Immature natural killer cell (primary cell): ENCODE measurements at regions not wholly inside any gene's neighbourhood (a gene's known extent, or its start where the extent isn't known, plus 50 kb on each side); places are given as distances from the start of the nearest gene placed in this dataset.
"Not testable (repeated sequence)": the region's sequence is repeated elsewhere in the genome, so short reads cannot be mapped to it uniquely, and the experiment has no call there.

Experiments used
- DNase-seq, 3 donors: peaks; one replicate each; pipeline ENCODE4 v3.0.0; 2022; ENCODE audit warnings: mixed read lengths in 1 of 3
- H3K27ac Mint-ChIP-seq, 6 donors: one replicate each; pipeline ENCODE4 v1.8.0; 2020; ENCODE audit warnings: mixed read lengths in 6 of 6, mild to moderate bottlenecking in 5 of 6, inconsistent platforms in 4 of 6, moderate library complexity in 3 of 6
- H3K27me3 Mint-ChIP-seq, 3 donors: one replicate each; pipeline ENCODE4 v1.8.0; 2020 to 2021; ENCODE audit warnings: low read depth in 3 of 3, mild to moderate bottlenecking in 3 of 3, mixed read lengths in 3 of 3, moderate library complexity in 3 of 3, inconsistent platforms in 1 of 3
- H3K36me3 Mint-ChIP-seq, 3 donors: one replicate each; pipeline ENCODE4 v1.8.0; 2020; ENCODE audit warnings: mixed read lengths in 3 of 3, inconsistent platforms in 2 of 3, mild to moderate bottlenecking in 2 of 3
- H3K4me1 Mint-ChIP-seq, 2 donors: one replicate each; pipeline ENCODE4 v1.8.0; 2020; ENCODE audit warnings: inconsistent platforms in 2 of 2, mild to moderate bottlenecking in 2 of 2, mixed read lengths in 2 of 2, moderate library complexity in 1 of 2
- H3K4me3 Mint-ChIP-seq, 5 donors: one replicate each; pipeline ENCODE4 v1.8.0; 2020; ENCODE audit warnings: mild to moderate bottlenecking in 5 of 5, mixed read lengths in 5 of 5, inconsistent platforms in 3 of 5, moderate library complexity in 3 of 5
- H3K9me3 Mint-ChIP-seq, 6 donors: one replicate each; pipeline ENCODE4 v1.8.0; 2020; ENCODE audit warnings: mild to moderate bottlenecking in 6 of 6, mixed read lengths in 6 of 6, inconsistent platforms in 4 of 6, moderate library complexity in 3 of 6

- no peak for DNase-seq
- H3K27me3 Mint-ChIP-seq = peaks cover 0 to 7% (median 2%) of the 10 kb centered on the region in 3 donors
- peaks cover 79 to 90% of the 10 kb centered on the region in 2 donors for H3K4me1 Mint-ChIP-seq
- peaks cover 0 to 10% (median 4%) of the 10 kb centered on the region in 6 donors for H3K9me3 Mint-ChIP-seq
- H3K27ac Mint-ChIP-seq = peak overlapping the region; percentile 84 to 96 (median 92)
- peak overlapping the region; percentile 55 to 71 (median 67) for H3K4me3 Mint-ChIP-seq
- H3K36me3 Mint-ChIP-seq = peaks cover 3 to 9% (median 4%) of the 10 kb centered on the region in 3 donors
Measured at GRCh38 chr10:7046615-7047014, 364.2 kb downstream of the SFMBT2 start.

GRCh38 chr10:7045891-7046599 is 364.8 kb downstream of the SFMBT2 start:
- Mint-ChIP-seq H3K27ac (peak overlapping the region; percentile 84 to 97 (median 92)), H3K4me3 (peak overlapping the region; percentile 31 to 71 (median 58)), H3K27me3 (peaks cover 0 to 7% (median 2%) of the 10 kb centered on the region in 3 donors), H3K9me3 (peaks cover 0 to 10% (median 4%) of the 10 kb centered on the region in 6 donors), H3K36me3 (peaks cover 4 to 9% (median 6%) of the 10 kb centered on the region in 3 donors), H3K4me1 (peaks cover 81 to 90% of the 10 kb centered on the region in 2 donors)
- peak; percentile 83 to 87 (median 85) for DNase-seq

- peak overlapping the region; percentile 2 to 87 (median 76) for H3K27ac Mint-ChIP-seq
Measured at GRCh38 chr10:7043055-7043653, 367.7 kb downstream of the SFMBT2 start.

GRCh38 chr10:7042419-7043054 is 368.3 kb downstream of the SFMBT2 start:
- H3K4me1 Mint-ChIP-seq = peaks cover 92 to 99% of the 10 kb centered on the region in 2 donors
- peak overlapping the region in 5 of 6 donors; percentile 67 to 86 (median 83) for H3K27ac Mint-ChIP-seq
- H3K9me3 Mint-ChIP-seq = no peaks in the 10 kb centered on the region
- H3K36me3 Mint-ChIP-seq = peaks cover 0 to 10% (median 3%) of the 10 kb centered on the region in 3 donors
- no peak for DNase-seq
- peaks cover 0 to 4% (median 2%) of the 10 kb centered on the region in 3 donors for H3K27me3 Mint-ChIP-seq
- H3K4me3 Mint-ChIP-seq = peak overlapping the region; percentile 38 to 73 (median 56)

More at GRCh38 chr10:7043055-7043653, 367.7 kb downstream of the SFMBT2 start:
- no peak for DNase-seq
- Mint-ChIP-seq H3K4me3 (peak overlapping the region in 4 of 5 donors; percentile 53 to 73 (median 58)), H3K4me1 (peaks cover 94 to 100% of the 10 kb centered on the region in 2 donors), H3K36me3 (peaks cover 0 to 10% (median 3%) of the 10 kb centered on the region in 3 donors), H3K27me3 (peaks cover 0 to 7% (median 2%) of the 10 kb centered on the region in 3 donors), H3K9me3 (no peaks in the 10 kb centered on the region)

GRCh38 chr10:7042000-7042399 is 368.8 kb downstream of the SFMBT2 start:
- DNase-seq = no peak
- peaks cover 0 to 4% (median 2%) of the 10 kb centered on the region in 3 donors for H3K27me3 Mint-ChIP-seq
- peak overlapping the region; percentile 12 to 86 (median 68) for H3K27ac Mint-ChIP-seq
- H3K36me3 Mint-ChIP-seq = peaks cover 0 to 12% (median 3%) of the 10 kb centered on the region in 3 donors
- H3K4me3 Mint-ChIP-seq = peak overlapping the region; percentile 38 to 73 (median 56)
- H3K9me3 Mint-ChIP-seq = no peaks in the 10 kb centered on the region
- H3K4me1 Mint-ChIP-seq = peaks cover 92 to 98% of the 10 kb centered on the region in 2 donors

GRCh38 chr10:7040681-7041080 is 370.2 kb downstream of the SFMBT2 start:
- H3K27ac Mint-ChIP-seq = peak overlapping the region in 5 of 6 donors; percentile 16 to 54 (median 31)
- H3K4me3 Mint-ChIP-seq = peak overlapping the region in 1 of 5 donors; percentile 14
- peaks cover 93% of the 10 kb centered on the region in 2 donors for H3K4me1 Mint-ChIP-seq
- peaks cover 0 to 19% (median 3%) of the 10 kb centered on the region in 3 donors for H3K36me3 Mint-ChIP-seq
- H3K9me3 Mint-ChIP-seq = no peaks in the 10 kb centered on the region
- H3K27me3 Mint-ChIP-seq = no peaks in the 10 kb centered on the region
- no peak for DNase-seq

- Mint-ChIP-seq H3K9me3 (no peaks in the 10 kb centered on the region), H3K4me3 (peak overlapping the region in 1 of 5 donors; percentile 23), H3K27ac (peak overlapping the region in 4 of 6 donors; percentile 23 to 86 (median 57)), H3K27me3 (peaks cover 0 to 2% (median 0%) of the 10 kb centered on the region in 3 donors), H3K4me1 (peaks cover 84 to 95% of the 10 kb centered on the region in 2 donors), H3K36me3 (peaks cover 0 to 19% (median 3%) of the 10 kb centered on the region in 3 donors)
- no peak for DNase-seq
Measured at GRCh38 chr10:7039859-7040258, 371.0 kb downstream of the SFMBT2 start.

- Mint-ChIP-seq H3K9me3 (no peaks in the 10 kb centered on the region), H3K4me1 (peaks cover 84 to 95% of the 10 kb centered on the region in 2 donors), H3K36me3 (peaks cover 0 to 25% (median 9%) of the 10 kb centered on the region in 3 donors), H3K4me3 (no peak overlapping the region), H3K27ac (peak overlapping the region in 2 of 6 donors; percentile 51 to 57), H3K27me3 (peaks cover 0 to 2% (median 0%) of the 10 kb centered on the region in 3 donors)
- DNase-seq = no peak
Measured at GRCh38 chr10:7038416-7038815, 372.4 kb downstream of the SFMBT2 start.

GRCh38 chr10:7037434-7037833 is 373.4 kb downstream of the SFMBT2 start:
- DNase-seq, H3K9me3 Mint-ChIP-seq, H3K27ac Mint-ChIP-seq, H3K4me3 Mint-ChIP-seq, H3K27me3 Mint-ChIP-seq: not testable (repeated sequence)
- H3K36me3 Mint-ChIP-seq = peaks cover 5 to 32% (median 15%) of the 10 kb centered on the region in 3 donors
- peaks cover 84 to 95% of the 10 kb centered on the region in 2 donors for H3K4me1 Mint-ChIP-seq

GRCh38 chr10:7036951-7037350 is 373.9 kb downstream of the SFMBT2 start:
- no peak for DNase-seq
- Mint-ChIP-seq H3K27me3 (peaks cover 0 to 2% (median 0%) of the 10 kb centered on the region in 3 donors), H3K36me3 (peaks cover 5 to 32% (median 15%) of the 10 kb centered on the region in 3 donors), H3K27ac (peak overlapping the region in 5 of 6 donors; percentile 20 to 74 (median 33)), H3K9me3 (no peaks in the 10 kb centered on the region), H3K4me1 (peaks cover 84 to 95% of the 10 kb centered on the region in 2 donors), H3K4me3 (peak overlapping the region in 2 of 5 donors; percentile 14 to 32)

GRCh38 chr10:7035126-7035761 is 375.6 kb downstream of the SFMBT2 start:
- DNase-seq = peak in 1 of 3 donors; percentile 46
- Mint-ChIP-seq H3K4me3 (peak overlapping the region in 3 of 5 donors; percentile 61 to 84 (median 64)), H3K36me3 (peaks cover 10 to 32% (median 13%) of the 10 kb centered on the region in 3 donors), H3K9me3 (no peaks in the 10 kb centered on the region), H3K4me1 (peaks cover 84 to 93% of the 10 kb centered on the region in 2 donors), H3K27me3 (peaks cover 2 to 3% (median 2%) of the 10 kb centered on the region in 3 donors), H3K27ac (peak overlapping the region in 3 of 6 donors; percentile 79 to 95 (median 93))

GRCh38 chr10:7033031-7033430 is 377.8 kb downstream of the SFMBT2 start:
- H3K36me3 Mint-ChIP-seq = peaks cover 10 to 26% (median 22%) of the 10 kb centered on the region in 3 donors
- peak; percentile 30 to 48 (median 39) for DNase-seq
- peak overlapping the region; percentile 33 to 86 (median 61) for H3K4me3 Mint-ChIP-seq
- H3K27me3 Mint-ChIP-seq = peaks cover 5 to 8% (median 6%) of the 10 kb centered on the region in 3 donors
- H3K4me1 Mint-ChIP-seq = peaks cover 84 to 96% of the 10 kb centered on the region in 2 donors
- peak overlapping the region; percentile 62 to 96 (median 85) for H3K27ac Mint-ChIP-seq
- H3K9me3 Mint-ChIP-seq = no peaks in the 10 kb centered on the region
